GM19324 (cell line): ENCODE measurements at regions not wholly inside any gene's neighbourhood (a gene's known extent, or its start where the extent isn't known, plus 50 kb on each side); places are given as distances from the start of the nearest gene placed in this dataset.
"Not testable (repeated sequence)": the region's sequence is repeated elsewhere in the genome, so short reads cannot be mapped to it uniquely, and the experiment has no call there.

Experiments used
- ATAC-seq: cut with Tn5 transposase; IDR thresholded peaks from one replicate; pipeline ENCODE4 v1.9.1; 2021; ENCODE audit warnings: mild to moderate bottlenecking, moderate library complexity; ENCODE audit not compliant: unreplicated experiment, low FRiP score

GRCh38 chr11:88061111-88061510 lies 114.1 kb downstream of the RAB38 start:
- no peak for ATAC-seq

DNA sequence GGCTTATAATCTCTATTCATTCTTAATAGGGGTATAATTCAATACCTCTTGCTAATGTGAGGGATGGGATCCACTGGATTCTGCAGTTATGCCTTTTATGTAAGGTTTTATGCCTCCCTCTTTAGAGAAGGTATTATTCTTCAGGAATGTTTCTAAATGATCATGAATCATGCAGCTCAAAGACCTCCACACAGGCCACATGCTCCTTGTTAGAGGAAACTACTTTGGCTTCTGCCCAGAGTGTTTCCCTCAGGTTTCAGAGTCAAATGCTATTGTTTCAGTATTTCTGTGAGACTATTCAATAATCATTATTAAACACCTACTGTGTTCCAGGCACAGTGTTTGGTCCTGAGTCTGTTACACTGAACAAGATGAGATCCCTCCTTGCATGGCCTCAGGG lies 115.9 kb downstream of the RAB38 start:
- no peak for ATAC-seq

DNA sequence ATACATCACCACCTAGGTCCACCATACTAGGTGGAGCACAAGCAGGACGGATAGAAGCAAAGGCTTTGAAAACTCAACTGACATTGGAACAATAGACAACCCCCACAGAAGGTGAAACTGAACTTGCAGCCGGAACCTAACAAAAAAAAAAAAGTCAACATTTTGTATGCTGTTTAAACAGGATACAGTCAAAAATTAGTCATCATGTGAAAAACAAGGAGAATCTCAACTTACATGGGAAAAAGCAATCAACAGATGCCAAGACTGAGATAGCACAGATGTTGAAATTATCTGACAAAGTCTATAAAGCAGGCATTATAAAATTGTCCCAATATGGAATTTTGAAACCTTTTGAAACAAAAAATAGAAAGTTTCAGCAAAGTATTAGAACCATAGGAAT lies 123.8 kb downstream of the RAB38 start:
- ATAC-seq = no peak

- ATAC-seq = no peak
Measured at GRCh38 chr11:88050247-88050646, 125.0 kb downstream of the RAB38 start.

DNA sequence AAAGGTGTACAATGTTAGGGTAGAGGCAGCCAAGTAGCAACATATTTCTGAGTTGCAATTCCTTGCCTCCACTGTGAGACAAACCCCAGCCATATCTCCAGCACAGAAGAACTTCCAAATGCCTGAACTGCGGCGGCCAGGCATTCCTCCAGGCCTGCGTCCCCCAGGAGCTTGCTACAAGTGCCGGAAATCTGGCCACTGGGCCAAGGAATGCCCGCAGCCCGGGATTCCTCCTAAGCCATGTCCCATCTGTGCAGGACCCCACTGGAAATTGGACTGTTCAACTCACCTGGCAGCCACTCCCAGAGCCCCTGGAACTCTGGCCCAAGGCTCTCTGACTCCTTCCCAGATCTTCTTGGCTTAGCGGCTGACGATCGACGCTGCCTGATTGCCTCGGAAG lies 130.0 kb downstream of the RAB38 start:
- not testable (repeated sequence) for ATAC-seq

DNA sequence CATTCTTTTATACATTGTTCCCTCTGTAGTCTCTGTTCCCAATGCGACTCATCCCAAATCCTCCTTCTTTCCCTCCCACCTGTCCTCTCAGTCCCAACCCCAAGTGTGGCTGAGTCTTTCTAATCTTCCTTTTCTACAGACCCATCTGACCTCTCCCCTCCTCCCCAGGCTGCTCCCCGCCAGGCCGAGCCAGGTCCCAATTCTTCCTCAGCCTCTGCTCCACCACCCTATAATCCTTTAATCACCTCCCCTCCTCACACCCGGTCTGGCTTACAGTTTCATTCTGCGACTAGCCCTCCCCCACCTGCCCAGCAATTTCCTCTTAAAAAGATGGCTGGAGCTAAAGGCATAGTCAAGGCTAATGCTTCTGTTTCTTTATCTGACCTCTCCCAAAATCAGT lies 130.6 kb downstream of the RAB38 start:
- ATAC-seq = not testable (repeated sequence)

- no peak for ATAC-seq
Measured at GRCh38 chr11:88043149-88043548, 132.1 kb downstream of the RAB38 start.

- ATAC-seq = no peak
Measured at GRCh38 chr11:88042647-88043046, 132.6 kb downstream of the RAB38 start.

- no peak for ATAC-seq
Measured at GRCh38 chr11:88042238-88042637, 133.0 kb downstream of the RAB38 start.

GRCh38 chr11:88041679-88042078 lies 133.6 kb downstream of the RAB38 start:
- no peak for ATAC-seq

- ATAC-seq = no peak
Measured at GRCh38 chr11:88040148-88040496, 135.1 kb downstream of the RAB38 start.

DNA sequence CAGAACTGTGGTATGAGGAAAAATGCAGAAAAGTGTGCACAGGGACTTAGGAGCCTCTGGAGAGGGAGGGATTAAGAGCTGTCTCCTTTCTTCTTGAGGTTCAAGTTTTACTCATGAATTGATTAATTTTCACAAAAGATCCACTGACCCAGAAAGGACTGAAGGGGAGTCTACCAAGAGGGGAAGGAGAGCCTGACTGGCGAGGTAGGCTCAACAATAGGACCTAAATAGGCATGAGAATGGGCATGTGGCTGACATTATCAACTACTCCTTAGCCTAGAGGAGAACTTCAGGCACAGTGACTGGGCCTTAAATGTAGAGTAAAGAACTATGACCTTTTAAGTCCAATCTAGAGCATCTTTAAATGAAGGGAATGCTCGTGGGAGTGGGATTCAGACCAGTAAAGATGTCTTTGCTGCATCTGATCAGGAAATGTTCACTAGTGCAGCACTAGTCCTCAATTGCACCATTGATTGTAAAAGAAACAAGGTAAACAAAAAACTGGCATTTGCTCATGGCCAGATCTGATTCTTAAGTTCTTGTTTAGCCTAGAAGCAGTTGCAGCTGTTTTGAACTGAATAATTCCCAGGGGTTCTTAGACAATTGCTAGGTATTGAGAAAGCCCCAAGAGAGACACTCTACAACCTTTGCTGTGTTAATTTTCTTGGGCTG lies 135.6 kb downstream of the RAB38 start:
- ATAC-seq = no peak

DNA sequence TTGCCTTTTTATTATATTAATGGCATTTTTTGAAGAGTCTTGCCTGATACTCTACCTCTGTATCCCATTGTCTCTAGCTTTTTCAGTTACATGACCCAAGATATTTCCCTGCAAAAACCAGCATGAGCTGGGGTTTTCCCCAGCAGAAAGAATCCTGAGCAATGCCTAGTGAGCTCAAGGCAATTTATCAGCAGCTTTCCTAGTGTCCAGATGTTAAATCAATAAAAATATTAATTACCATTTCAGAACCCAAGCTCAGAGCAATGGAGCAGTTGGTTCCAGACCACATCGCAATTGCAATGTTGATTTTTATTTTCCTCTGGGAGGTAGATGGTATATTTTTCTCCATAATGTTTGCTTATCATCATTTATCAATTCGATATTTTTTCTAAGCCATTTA lies 137.2 kb downstream of the RAB38 start:
- no peak for ATAC-seq

DNA sequence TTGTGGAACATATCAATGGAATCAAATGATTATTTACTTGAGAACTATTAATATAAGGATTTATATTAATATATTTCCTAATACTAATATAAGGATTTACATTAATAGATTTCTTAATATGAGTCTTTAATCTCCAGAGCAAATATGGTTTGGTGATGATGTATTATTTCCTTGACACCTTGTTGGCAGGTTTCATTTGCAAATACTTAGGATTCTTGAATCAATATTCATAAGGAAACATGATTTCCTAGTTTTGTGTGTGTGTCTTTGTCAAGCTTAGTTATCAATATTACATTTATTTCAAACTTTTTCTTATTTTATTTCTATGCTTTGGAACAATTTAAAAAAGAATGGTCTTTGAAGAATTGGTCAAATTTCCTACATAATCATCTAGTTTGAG lies 138.5 kb downstream of the RAB38 start:
- no peak for ATAC-seq

DNA sequence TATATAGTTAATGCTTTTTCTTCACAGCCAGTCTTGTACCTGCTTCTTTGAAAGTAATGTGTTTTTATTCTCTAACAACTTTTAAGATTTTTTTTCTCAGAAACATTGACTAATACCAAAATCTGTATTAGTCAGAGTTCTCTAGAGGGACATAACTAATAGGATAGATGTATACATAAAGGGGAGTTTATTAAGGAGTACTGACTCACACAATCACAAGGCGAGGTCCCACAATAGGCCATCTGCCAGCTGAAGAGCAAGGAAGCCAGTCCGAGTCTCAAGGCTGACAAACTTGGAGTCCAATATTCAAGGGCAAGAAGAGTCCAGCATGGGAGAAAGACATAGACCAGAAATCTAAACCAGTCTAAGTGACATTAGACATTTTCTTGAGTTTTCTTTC lies 140.0 kb downstream of the RAB38 start:
- ATAC-seq = no peak

DNA sequence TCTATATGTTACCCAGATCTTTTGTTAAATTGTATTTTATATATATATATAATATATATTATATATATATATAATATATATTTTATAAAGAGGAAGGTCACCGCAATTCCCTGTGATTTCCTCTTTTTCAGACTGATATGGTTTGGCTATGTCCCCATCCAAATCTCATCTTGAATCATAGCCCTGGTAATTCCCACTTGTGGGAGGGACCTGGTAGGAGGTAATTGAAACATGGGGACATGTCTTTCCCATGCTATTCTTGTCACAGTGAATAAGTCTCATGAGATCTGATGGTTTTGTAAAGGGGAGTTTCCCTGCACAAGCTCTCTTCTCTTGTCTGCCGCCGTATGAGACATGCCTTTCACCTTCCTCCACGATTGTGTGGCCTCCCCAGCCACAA lies 157.6 kb downstream of the RAB38 start:
- no peak for ATAC-seq

DNA sequence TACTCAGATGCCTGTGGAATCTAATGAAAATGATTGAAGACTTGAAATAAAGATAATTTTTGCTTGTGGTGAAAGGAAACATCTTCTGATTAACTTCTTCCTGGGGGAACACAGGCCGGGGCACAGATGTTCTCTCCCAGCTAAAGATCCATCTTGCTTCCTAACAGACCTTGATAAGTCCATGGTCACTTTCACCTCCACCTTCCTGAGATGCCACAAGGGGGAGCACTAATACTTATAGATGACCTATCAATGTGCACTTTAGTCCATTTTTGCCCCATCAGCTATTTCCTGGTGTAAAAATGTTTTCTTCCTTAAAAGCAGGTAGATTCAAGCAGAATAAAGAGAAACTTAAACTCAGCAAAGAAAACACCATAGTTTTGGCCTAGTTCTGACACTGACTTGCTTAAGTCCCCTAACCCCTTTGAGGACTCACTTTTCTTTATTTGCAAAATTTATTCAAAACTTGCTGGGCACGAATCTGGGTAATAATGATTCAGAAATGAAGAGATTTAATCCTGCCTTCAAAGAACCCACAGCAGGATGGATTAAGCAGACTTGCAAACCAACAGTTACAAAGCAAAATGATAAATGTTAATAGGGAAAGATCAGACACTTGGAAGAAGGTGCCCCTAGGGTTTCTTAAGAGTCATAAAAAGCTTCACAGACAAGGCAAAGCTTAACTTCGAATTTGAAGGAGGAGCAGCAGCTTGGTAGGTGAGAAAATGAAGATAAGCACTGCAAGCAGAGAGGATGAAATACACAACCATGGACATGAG lies 158.7 kb downstream of the RAB38 start:
- peak; percentile 83 for ATAC-seq

GRCh38 chr11:88015170-88015569 lies 160.1 kb downstream of the RAB38 start:
- no peak for ATAC-seq

- no peak for ATAC-seq
Measured at GRCh38 chr11:88013508-88014065, 161.7 kb downstream of the RAB38 start.

DNA sequence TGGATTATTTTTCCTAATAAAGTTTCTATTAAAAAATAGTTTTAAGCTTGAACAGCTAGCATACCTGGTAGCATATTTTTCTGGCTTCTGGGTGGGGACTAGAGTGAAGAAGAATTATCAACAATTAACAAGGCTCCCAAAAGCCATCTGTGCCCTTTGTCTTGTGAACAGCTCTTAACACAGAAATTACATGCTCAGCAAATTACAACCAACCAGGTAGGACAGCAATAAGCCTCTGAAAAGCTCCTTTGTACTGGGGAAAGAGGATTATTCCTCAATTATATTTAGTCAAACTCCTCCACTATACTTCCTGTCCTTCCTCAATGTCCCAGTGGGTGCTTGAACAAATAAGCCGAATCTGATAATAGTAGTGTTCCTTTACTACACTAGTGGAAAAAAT lies 162.8 kb downstream of the RAB38 start:
- ATAC-seq = no peak

- ATAC-seq = no peak
Measured at GRCh38 chr11:87976009-87976408, 199.2 kb downstream of the RAB38 start.

DNA sequence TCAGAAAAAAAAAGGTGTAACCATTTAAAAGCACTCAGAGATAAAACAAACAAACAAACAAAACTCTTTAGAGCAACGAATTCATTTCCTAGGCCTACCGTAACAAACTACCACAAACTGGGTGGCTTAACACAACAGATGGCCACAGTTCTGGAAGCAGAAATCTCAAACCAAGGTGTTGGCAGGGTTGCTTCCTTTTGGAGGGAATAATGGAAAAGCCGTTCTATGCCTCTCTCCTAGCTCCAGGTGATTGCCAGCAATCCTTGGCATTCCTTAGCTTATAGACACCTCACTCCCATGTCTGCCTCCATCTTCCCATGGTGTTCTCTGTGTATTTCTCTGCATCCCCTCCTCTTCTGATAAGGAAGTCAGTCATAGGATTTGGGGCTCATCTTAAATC lies 200.4 kb downstream of the RAB38 start:
- ATAC-seq = no peak
